Activated naive CD4-positive, alpha-beta T cell treated with anti-CD3 and anti-CD28 coated beads, Interleukin-2, amount 10 ng/mL, durations not matched to agents 7 days and 5 days (primary cell): ENCODE measurements at regions not wholly inside any gene's neighbourhood (a gene's known extent, or its start where the extent isn't known, plus 50 kb on each side); places are given as distances from the start of the nearest gene placed in this dataset.

Experiments used
- CTCF ChIA-PET: fragments of 350-600 bp; sonication (Branson Sonifier 250); formaldehyde crosslinking; loops from one replicate; lab custom pipeline; 2021; ENCODE audit warnings: antibody characterized with exemption; lab: Charles Lee
- DNase-seq: peaks from one replicate; pipeline ENCODE4 v3.0.0-alpha.2; 2020
- H3K27ac Mint-ChIP-seq: one replicate; pipeline ENCODE4 v1.8.0; 2021; ENCODE audit warnings: mild to moderate bottlenecking, moderate library complexity, mixed read lengths
- H3K27me3 Mint-ChIP-seq: one replicate; pipeline ENCODE4 v1.8.0; 2021; ENCODE audit warnings: mild to moderate bottlenecking, mixed read lengths
- H3K36me3 Mint-ChIP-seq: one replicate; pipeline ENCODE4 v1.8.0; 2021; ENCODE audit warnings: mixed read lengths
- H3K4me1 Mint-ChIP-seq: one replicate; pipeline ENCODE4 v1.8.0; 2021; ENCODE audit warnings: mixed read lengths
- H3K4me3 Mint-ChIP-seq: one replicate; pipeline ENCODE4 v1.8.0; 2021; ENCODE audit warnings: mild to moderate bottlenecking, moderate library complexity, mixed read lengths
- H3K9me3 Mint-ChIP-seq: one replicate; pipeline ENCODE4 v1.8.0; 2021; ENCODE audit warnings: mixed read lengths

- no peaks in the 10 kb centered on the region for H3K27me3 Mint-ChIP-seq
- H3K36me3 Mint-ChIP-seq, result no peaks in the 10 kb centered on the region
- peaks cover 2% of the 10 kb centered on the region for H3K4me1 Mint-ChIP-seq
- DNase-seq, result no peak
- H3K4me3 Mint-ChIP-seq, result no peak overlapping the region
- H3K9me3 Mint-ChIP-seq, result peaks cover 3% of the 10 kb centered on the region
- H3K27ac Mint-ChIP-seq, result no peak overlapping the region
- CTCF ChIA-PET, result no interaction called here
Observed at GRCh38 chr5:167821151-167821550, 470.3 kb upstream of the WWC1 start.

- no peaks in the 10 kb centered on the region for H3K36me3 Mint-ChIP-seq
- no peaks in the 10 kb centered on the region for H3K4me1 Mint-ChIP-seq
- peaks cover 3% of the 10 kb centered on the region for H3K9me3 Mint-ChIP-seq
- DNase-seq, result no peak
- no peaks in the 10 kb centered on the region for H3K27me3 Mint-ChIP-seq
- H3K4me3 Mint-ChIP-seq, result no peak overlapping the region
- no peak overlapping the region for H3K27ac Mint-ChIP-seq
- CTCF ChIA-PET, result no interaction called here
Observed at GRCh38 chr5:167821669-167822068, 469.8 kb upstream of the WWC1 start.

GRCh38 chr5:167822241-167822640 lies 469.2 kb upstream of the WWC1 start:
- H3K36me3 Mint-ChIP-seq, result no peaks in the 10 kb centered on the region
- CTCF ChIA-PET, result no interaction called here
- H3K27me3 Mint-ChIP-seq, result no peaks in the 10 kb centered on the region
- no peak for DNase-seq
- peaks cover 3% of the 10 kb centered on the region for H3K9me3 Mint-ChIP-seq
- no peak overlapping the region for H3K27ac Mint-ChIP-seq
- no peaks in the 10 kb centered on the region for H3K4me1 Mint-ChIP-seq
- no peak overlapping the region for H3K4me3 Mint-ChIP-seq

- Mint-ChIP-seq H3K9me3 (peaks cover 3% of the 10 kb centered on the region), H3K4me1 (no peaks in the 10 kb centered on the region), H3K27me3 (no peaks in the 10 kb centered on the region), H3K36me3 (no peaks in the 10 kb centered on the region), H3K4me3 (no peak overlapping the region), H3K27ac (no peak overlapping the region)
- no peak for DNase-seq
- CTCF ChIA-PET, result no interaction called here
Observed at GRCh38 chr5:167823405-167823804, 468.0 kb upstream of the WWC1 start.

GRCh38 chr5:167827766-167828165 lies 463.7 kb upstream of the WWC1 start:
- H3K4me1 Mint-ChIP-seq, result no peaks in the 10 kb centered on the region
- CTCF ChIA-PET, result no interaction called here
- H3K27ac Mint-ChIP-seq, result no peak overlapping the region
- H3K9me3 Mint-ChIP-seq, result no peaks in the 10 kb centered on the region
- H3K36me3 Mint-ChIP-seq, result no peaks in the 10 kb centered on the region
- H3K4me3 Mint-ChIP-seq, result no peak overlapping the region
- no peak for DNase-seq
- H3K27me3 Mint-ChIP-seq, result no peaks in the 10 kb centered on the region

- CTCF ChIA-PET, result no interaction called here
- no peak overlapping the region for H3K27ac Mint-ChIP-seq
- H3K4me3 Mint-ChIP-seq, result no peak overlapping the region
- no peaks in the 10 kb centered on the region for H3K27me3 Mint-ChIP-seq
- H3K4me1 Mint-ChIP-seq, result no peaks in the 10 kb centered on the region
- no peaks in the 10 kb centered on the region for H3K9me3 Mint-ChIP-seq
- DNase-seq, result no peak
- no peaks in the 10 kb centered on the region for H3K36me3 Mint-ChIP-seq
Observed at GRCh38 chr5:167831754-167832504, 459.5 kb upstream of the WWC1 start.

GRCh38 chr5:167832609-167833008 lies 458.8 kb upstream of the WWC1 start:
- no peaks in the 10 kb centered on the region for H3K4me1 Mint-ChIP-seq
- no peak overlapping the region for H3K27ac Mint-ChIP-seq
- no peaks in the 10 kb centered on the region for H3K27me3 Mint-ChIP-seq
- H3K4me3 Mint-ChIP-seq, result no peak overlapping the region
- H3K36me3 Mint-ChIP-seq, result no peaks in the 10 kb centered on the region
- no peak for DNase-seq
- H3K9me3 Mint-ChIP-seq, result no peaks in the 10 kb centered on the region
- CTCF ChIA-PET, result no interaction called here

GRCh38 chr5:167833456-167833855 lies 458.0 kb upstream of the WWC1 start:
- H3K4me1 Mint-ChIP-seq, result no peaks in the 10 kb centered on the region
- no peak for DNase-seq

GRCh38 chr5:167835146-167835545 lies 456.3 kb upstream of the WWC1 start:
- Mint-ChIP-seq H3K4me1 (no peaks in the 10 kb centered on the region), H3K27ac (no peak overlapping the region), H3K4me3 (no peak overlapping the region), H3K36me3 (no peaks in the 10 kb centered on the region), H3K9me3 (no peaks in the 10 kb centered on the region), H3K27me3 (no peaks in the 10 kb centered on the region)
- no peak for DNase-seq
- CTCF ChIA-PET, result no interaction called here

More at GRCh38 chr5:167833456-167833855, 458.0 kb upstream of the WWC1 start:
- Mint-ChIP-seq H3K36me3 (no peaks in the 10 kb centered on the region), H3K27me3 (no peaks in the 10 kb centered on the region), H3K4me3 (no peak overlapping the region), H3K27ac (no peak overlapping the region), H3K9me3 (no peaks in the 10 kb centered on the region)
- CTCF ChIA-PET, result no interaction called here

- DNase-seq, result no peak
- CTCF ChIA-PET, result no interaction called here
- Mint-ChIP-seq H3K4me3 (no peak overlapping the region), H3K36me3 (no peaks in the 10 kb centered on the region), H3K27me3 (no peaks in the 10 kb centered on the region), H3K4me1 (no peaks in the 10 kb centered on the region), H3K9me3 (no peaks in the 10 kb centered on the region), H3K27ac (no peak overlapping the region)
Observed at GRCh38 chr5:167837127-167837526, 454.3 kb upstream of the WWC1 start.

GRCh38 chr5:167839065-167839464 lies 452.4 kb upstream of the WWC1 start:
- Mint-ChIP-seq H3K27ac (no peak overlapping the region), H3K9me3 (no peaks in the 10 kb centered on the region), H3K4me1 (no peaks in the 10 kb centered on the region), H3K4me3 (no peak overlapping the region), H3K27me3 (no peaks in the 10 kb centered on the region), H3K36me3 (no peaks in the 10 kb centered on the region)
- CTCF ChIA-PET, result no interaction called here
- DNase-seq, result no peak

GRCh38 chr5:167840527-167841130 lies 450.8 kb upstream of the WWC1 start:
- Mint-ChIP-seq H3K36me3 (no peaks in the 10 kb centered on the region), H3K27ac (no peak overlapping the region), H3K27me3 (no peaks in the 10 kb centered on the region), H3K4me3 (no peak overlapping the region), H3K9me3 (peaks cover 2% of the 10 kb centered on the region), H3K4me1 (no peaks in the 10 kb centered on the region)
- no peak for DNase-seq
- CTCF ChIA-PET, result no interaction called here

- Mint-ChIP-seq H3K27ac (no peak overlapping the region), H3K27me3 (no peaks in the 10 kb centered on the region), H3K4me3 (no peak overlapping the region), H3K4me1 (no peaks in the 10 kb centered on the region), H3K9me3 (peaks cover 2% of the 10 kb centered on the region), H3K36me3 (no peaks in the 10 kb centered on the region)
- no peak for DNase-seq
- CTCF ChIA-PET, result no interaction called here
Observed at GRCh38 chr5:167843881-167844572, 447.4 kb upstream of the WWC1 start.

- no peaks in the 10 kb centered on the region for H3K36me3 Mint-ChIP-seq
- no peak for DNase-seq
- no peak overlapping the region for H3K27ac Mint-ChIP-seq
- H3K27me3 Mint-ChIP-seq, result no peaks in the 10 kb centered on the region
- H3K9me3 Mint-ChIP-seq, result peaks cover 2% of the 10 kb centered on the region
- H3K4me3 Mint-ChIP-seq, result no peak overlapping the region
- no peaks in the 10 kb centered on the region for H3K4me1 Mint-ChIP-seq
- CTCF ChIA-PET, result no interaction called here
Observed at GRCh38 chr5:167845952-167846351, 445.5 kb upstream of the WWC1 start.

GRCh38 chr5:167849874-167850273 lies 441.6 kb upstream of the WWC1 start:
- no peaks in the 10 kb centered on the region for H3K9me3 Mint-ChIP-seq
- H3K27ac Mint-ChIP-seq, result no peak overlapping the region
- H3K4me1 Mint-ChIP-seq, result no peaks in the 10 kb centered on the region
- H3K27me3 Mint-ChIP-seq, result no peaks in the 10 kb centered on the region
- CTCF ChIA-PET, result no interaction called here
- H3K4me3 Mint-ChIP-seq, result no peak overlapping the region
- no peaks in the 10 kb centered on the region for H3K36me3 Mint-ChIP-seq
- DNase-seq, result no peak
